ENCODE measurements at regions not wholly inside any gene's neighbourhood (a gene's known extent, or its start where the extent isn't known, plus 50 kb on each side); places are given as distances from the start of the nearest gene placed in this dataset.

GRCh38 chr18:38572554-38573111 is 1007.0 kb upstream of the CELF4 start:
- TF ChIP-seq CTCF (IDR thresholded peaks at IDR 0.05) (no peak), POLR2A (IDR thresholded peaks at IDR 0.05) (no peak), POLR2AphosphoS5 (IDR thresholded peaks at IDR 0.05) (no peak)
